KBM-7 (cell line): ENCODE measurements at regions not wholly inside any gene's neighbourhood (a gene's known extent, or its start where the extent isn't known, plus 50 kb on each side); places are given as distances from the start of the nearest gene placed in this dataset.

Experiments used
- DNase-seq: peaks from one replicate; pipeline ENCODE4 v3.0.0-alpha.2; 2015
- in situ Hi-C: fragments of 300-500 bp; cut with MboI; formaldehyde crosslinking; loops from 2 replicates; pipeline ENCODE4 v1.14.3; 2020; ENCODE audit warnings: low sequenced_read_pairs, low pct_unique_long_range_greater_than_20kb, mixed read lengths

DNA sequence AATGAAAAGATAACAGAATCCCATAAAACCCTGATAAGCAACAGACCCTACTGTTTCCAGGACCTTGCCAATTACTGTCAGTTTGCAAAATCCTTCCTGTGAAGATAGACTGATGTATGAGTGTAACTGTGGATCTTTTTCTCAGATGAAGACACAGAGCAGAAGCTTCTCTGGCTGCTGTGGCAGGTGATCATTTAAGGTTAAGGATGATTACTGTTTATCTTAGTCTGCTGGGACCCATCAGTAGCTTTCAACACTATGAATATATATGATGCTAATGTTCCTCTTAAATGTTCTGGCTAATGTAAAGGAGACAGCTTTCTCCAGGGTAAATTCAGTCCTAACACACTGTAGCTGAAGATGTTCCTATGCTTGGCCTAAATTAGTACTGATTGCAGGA lies 56.0 kb upstream of the CTTNBP2 start:
- in situ Hi-C loops: no loop called here
- no peak for DNase-seq

- in situ Hi-C loops: no loop called here
- no peak for DNase-seq
Observed at GRCh38 chr7:117931314-117931713, 58.1 kb upstream of the CTTNBP2 start.

DNA sequence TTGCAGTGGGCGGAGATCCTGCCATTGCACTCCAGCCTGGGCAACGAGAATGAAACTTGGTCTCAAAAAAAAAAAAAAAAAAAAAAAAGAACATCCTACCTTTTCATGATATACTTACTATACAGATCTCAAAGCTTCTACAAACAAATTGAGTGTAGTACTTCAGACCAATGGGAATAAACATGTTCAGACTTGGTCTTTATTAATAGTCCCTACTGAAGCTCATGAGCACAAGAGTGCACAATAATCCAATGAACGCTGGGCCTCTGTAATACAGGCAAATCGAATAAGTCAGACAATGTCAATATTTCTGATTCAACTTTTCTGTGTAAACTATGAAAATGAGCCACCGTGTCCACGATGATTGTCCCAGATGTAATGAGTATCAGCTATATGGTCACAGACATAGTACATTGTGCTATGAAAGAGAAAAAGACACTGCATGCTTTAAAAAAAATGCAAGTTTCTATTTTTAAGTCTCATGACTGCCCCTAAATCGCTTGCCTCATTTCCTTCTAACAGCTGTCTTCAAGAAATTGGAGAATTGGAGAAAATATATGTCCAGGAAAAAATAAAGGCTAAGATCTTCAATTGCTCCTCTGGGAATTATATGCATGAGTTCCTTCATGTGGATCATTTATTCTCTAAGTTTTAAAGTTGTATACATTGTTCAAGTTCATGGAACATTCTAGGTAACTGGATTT lies 64.0 kb upstream of the CTTNBP2 start:
- DNase-seq: no peak
- in situ Hi-C loops: no loop called here

- in situ Hi-C loops: no loop called here
- DNase-seq: no peak
Observed at GRCh38 chr7:117937753-117938483, 64.7 kb upstream of the CTTNBP2 start.

DNA sequence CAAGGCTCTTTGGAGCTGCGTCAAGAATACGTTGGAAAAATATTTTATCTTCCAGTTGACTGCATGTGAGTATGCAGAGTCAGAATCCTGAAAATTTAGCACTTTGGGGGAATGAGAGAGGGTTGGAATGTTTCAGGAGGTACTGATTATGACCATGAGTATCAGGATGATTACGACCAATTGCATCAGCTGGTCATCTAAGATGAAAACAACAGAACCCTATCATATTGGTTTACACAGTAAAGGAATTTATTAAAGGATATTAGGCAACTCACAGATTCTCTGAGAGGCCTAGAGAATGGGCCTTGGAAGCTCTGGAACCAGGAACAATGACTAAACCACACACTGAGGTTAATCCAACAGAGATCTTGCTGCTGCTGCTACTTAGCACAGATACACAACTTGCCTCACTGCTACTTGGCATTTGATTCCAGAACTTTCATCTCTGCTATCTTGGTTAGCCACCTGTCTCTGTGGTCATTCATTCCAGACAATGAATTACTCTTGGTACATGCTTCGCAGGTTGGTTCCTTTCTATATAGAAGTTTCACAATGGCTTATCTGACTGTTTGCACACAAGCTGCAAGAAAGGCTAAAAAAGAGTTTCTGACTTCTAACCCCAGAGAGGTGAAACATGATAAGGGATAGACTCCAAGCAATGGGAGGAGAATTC lies 68.0 kb upstream of the CTTNBP2 start:
- in situ Hi-C loops: no loop called here

GRCh38 chr7:117942780-117943179 lies 69.5 kb upstream of the CTTNBP2 start:
- no peak for DNase-seq
- in situ Hi-C loops: no loop called here

More for the DNA sequence above, 68.0 kb upstream of the CTTNBP2 start:
- DNase-seq: no peak

GRCh38 chr7:117944886-117945285 lies 71.6 kb upstream of the CTTNBP2 start:
- in situ Hi-C loops: no loop called here

GRCh38 chr7:117946151-117946633 lies 73.0 kb upstream of the CTTNBP2 start:
- in situ Hi-C loops: no loop called here
- no peak for DNase-seq

More at GRCh38 chr7:117944886-117945285, 71.6 kb upstream of the CTTNBP2 start:
- DNase-seq: no peak

- no peak for DNase-seq
- in situ Hi-C loops: no loop called here
Observed at GRCh38 chr7:117949232-117949631, 76.0 kb upstream of the CTTNBP2 start.

GRCh38 chr7:117950601-117951260 lies 77.5 kb upstream of the CTTNBP2 start:
- in situ Hi-C loops: no loop called here
- DNase-seq: peak; percentile 37

GRCh38 chr7:117951285-117951684 lies 78.0 kb upstream of the CTTNBP2 start:
- in situ Hi-C loops: no loop called here
- no peak for DNase-seq

DNA sequence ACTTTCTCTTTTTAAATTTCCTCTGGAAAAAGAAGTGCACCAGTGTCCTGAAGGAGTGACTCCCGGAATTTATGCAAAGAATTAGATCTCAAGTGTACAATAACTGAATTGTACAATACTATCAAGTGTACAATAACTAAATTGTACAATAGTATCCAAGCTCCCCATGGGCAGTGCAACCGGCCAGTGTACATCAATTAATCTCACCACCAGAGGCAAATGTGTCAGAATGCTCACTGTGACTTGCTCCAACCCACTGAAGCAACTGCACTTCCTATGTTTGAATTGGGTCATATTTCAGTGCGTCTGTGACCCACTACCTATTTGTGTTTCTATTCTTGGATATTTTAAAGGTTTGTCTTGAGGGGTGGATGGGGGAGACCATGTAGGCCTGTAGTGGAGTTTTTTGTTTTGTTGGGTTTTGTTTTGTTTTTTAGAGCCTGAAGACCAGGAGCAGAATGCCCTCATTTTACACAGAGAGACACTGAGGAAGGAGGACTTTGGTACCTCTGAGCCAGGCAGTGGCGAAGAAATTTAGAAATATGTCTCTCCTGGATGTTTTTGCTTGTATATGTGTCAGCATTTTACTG lies 78.5 kb upstream of the CTTNBP2 start:
- in situ Hi-C loops: no loop called here
- DNase-seq: no peak

DNA sequence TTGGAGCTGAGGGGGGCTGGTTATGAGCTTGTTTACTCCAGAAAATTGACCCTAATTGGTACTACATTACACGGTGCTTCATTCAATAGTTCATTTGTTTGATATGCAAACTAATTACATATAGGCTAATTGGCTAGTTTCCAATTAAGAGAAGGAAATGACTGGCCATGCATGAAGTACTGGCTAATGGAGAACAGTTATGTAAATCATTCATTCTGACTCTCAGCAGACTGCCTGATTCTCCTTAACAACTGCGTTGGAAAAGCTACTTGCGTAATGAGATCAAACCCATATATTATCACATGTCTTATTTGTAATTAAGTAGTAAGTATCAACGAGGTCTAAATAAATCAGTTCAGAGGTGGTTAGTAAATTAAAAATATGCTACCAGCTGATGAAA lies 81.8 kb upstream of the CTTNBP2 start:
- DNase-seq: no peak
- in situ Hi-C loops: no loop called here

GRCh38 chr7:117960351-117960750 lies 87.1 kb upstream of the CTTNBP2 start:
- no peak for DNase-seq
- in situ Hi-C loops: no loop called here

- in situ Hi-C loops: no loop called here
Observed at GRCh38 chr7:117961235-117961634, 88.0 kb upstream of the CTTNBP2 start.

GRCh38 chr7:117962366-117962994 lies 89.2 kb upstream of the CTTNBP2 start:
- DNase-seq: no peak
- in situ Hi-C loops: no loop called here

More at GRCh38 chr7:117961235-117961634, 88.0 kb upstream of the CTTNBP2 start:
- no peak for DNase-seq

DNA sequence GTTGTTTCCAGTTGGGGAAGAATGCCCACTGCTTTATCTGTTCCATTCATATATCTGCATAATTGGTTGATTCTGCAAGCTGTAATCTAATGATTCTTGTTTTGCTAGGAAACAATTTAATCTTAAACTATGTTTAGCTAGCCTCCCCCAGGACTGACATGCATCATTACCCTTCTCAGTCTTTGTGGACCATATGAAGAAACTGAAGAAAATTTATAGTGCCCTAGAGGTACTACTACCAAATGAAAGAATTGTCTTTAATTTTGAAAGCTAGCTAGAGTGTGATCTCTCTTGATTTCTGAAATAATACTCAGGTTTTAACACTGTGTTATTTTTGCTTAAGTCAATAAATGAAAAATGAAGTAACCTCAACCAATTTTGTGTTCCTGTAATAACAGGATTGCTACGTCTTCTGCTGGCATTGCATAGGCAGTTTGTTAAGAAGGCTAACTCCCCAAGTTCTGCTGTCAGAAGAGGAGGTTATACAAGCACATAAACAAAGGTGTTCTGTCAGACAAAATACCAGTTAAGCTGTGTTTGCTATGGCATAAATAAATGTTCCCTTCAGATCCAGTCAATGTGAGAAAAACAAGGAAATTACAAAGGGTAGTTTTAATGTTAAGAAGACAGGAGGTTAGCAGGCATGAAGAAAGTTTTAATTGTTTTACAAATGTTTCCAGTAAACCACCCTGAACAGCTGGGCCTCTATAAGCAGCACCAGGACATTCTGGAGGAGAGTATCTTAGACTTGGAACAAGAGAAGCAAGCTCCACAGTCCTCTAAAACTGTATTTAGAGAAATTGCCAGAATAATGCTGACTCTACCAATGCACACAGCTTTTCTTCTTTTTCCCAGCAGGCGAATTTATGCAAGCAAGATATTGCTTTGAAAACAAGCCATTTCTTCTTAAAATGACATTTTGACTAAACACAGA lies 90.3 kb upstream of the CTTNBP2 start:
- in situ Hi-C loops: no loop called here
- DNase-seq: no peak

GRCh38 chr7:117970801-117971200 lies 97.6 kb upstream of the CTTNBP2 start:
- in situ Hi-C loops: no loop called here
- no peak for DNase-seq
